ENCODE measurements at regions not wholly inside any gene's neighbourhood (a gene's known extent, or its start where the extent isn't known, plus 50 kb on each side); places are given as distances from the start of the nearest gene placed in this dataset.

- Histone ChIP-seq H3K27me3 (ENCODE audit: control insufficient read depth, insufficient read depth, low read length) (no peaks in the 10 kb centered on the region), H3K27ac (ENCODE audit: low read length) (no peak overlapping the region), H3K4me3 (ENCODE audit: low read length) (no peak overlapping the region), H3K36me3 (ENCODE audit: control insufficient read depth, insufficient read depth, low read length) (no peaks in the 10 kb centered on the region), H3K9me3 (ENCODE audit: control insufficient read depth, insufficient read depth, low read length) (no peaks in the 10 kb centered on the region), H3K4me1 (ENCODE audit: control insufficient read depth, insufficient read depth, low read length) (no peaks in the 10 kb centered on the region)
- Mint-ChIP-seq H3K27me3 (ENCODE audit: low read depth in 2 of 2) (peaks cover 0 to 7% of the 10 kb centered on the region in 2 donors), H3K27ac (no peak overlapping the region), H3K4me3 (no peak overlapping the region), H3K4me1 (no peaks in the 10 kb centered on the region), H3K36me3 (no peaks in the 10 kb centered on the region), H3K9me3 (no peaks in the 10 kb centered on the region)
- intact Hi-C loops (cut with micrococcal nuclease): no loop called here
- WGBS (ENCODE audit: insufficient coverage): 83% methylated on average over 12 of the region's 15 CpGs
- TF ChIP-seq, protein P1, sequence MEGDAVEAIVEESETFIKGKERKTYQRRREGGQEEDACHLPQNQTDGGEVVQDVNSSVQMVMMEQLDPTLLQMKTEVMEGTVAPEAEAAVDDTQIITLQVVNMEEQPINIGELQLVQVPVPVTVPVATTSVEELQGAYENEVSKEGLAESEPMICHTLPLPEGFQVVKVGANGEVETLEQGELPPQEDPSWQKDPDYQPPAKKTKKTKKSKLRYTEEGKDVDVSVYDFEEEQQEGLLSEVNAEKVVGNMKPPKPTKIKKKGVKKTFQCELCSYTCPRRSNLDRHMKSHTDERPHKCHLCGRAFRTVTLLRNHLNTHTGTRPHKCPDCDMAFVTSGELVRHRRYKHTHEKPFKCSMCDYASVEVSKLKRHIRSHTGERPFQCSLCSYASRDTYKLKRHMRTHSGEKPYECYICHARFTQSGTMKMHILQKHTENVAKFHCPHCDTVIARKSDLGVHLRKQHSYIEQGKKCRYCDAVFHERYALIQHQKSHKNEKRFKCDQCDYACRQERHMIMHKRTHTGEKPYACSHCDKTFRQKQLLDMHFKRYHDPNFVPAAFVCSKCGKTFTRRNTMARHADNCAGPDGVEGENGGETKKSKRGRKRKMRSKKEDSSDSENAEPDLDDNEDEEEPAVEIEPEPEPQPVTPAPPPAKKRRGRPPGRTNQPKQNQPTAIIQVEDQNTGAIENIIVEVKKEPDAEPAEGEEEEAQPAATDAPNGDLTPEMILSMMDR (IDR thresholded peaks at IDR 0.05): no peak
- DNase-seq (no peak), ATAC-seq (no peak)
Observed at GRCh38 chr5:169416583-169417196, 115.8 kb upstream of the SLIT3 start.

GRCh38 chr5:169415948-169416347 lies 115.0 kb upstream of the SLIT3 start:
- H3K27ac ChIP-seq (ENCODE audit: low read length): no peak overlapping the region
- H3K4me3 ChIP-seq (ENCODE audit: low read length): no peak overlapping the region
- Mint-ChIP-seq H3K4me3 (no peak overlapping the region), H3K27ac (no peak overlapping the region), H3K4me1 (no peaks in the 10 kb centered on the region), H3K36me3 (no peaks in the 10 kb centered on the region), H3K27me3 (ENCODE audit: low read depth in 2 of 2) (peaks cover 0 to 7% of the 10 kb centered on the region in 2 donors), H3K9me3 (no peaks in the 10 kb centered on the region)
- DNase-seq: no peak
- intact Hi-C loops (cut with micrococcal nuclease): no loop called here
- no peaks in the 10 kb centered on the region for H3K27me3 ChIP-seq (ENCODE audit: control insufficient read depth, insufficient read depth, low read length)
- ATAC-seq: no peak
- H3K36me3 ChIP-seq (ENCODE audit: control insufficient read depth, insufficient read depth, low read length): no peaks in the 10 kb centered on the region
- TF ChIP-seq, protein P1 (IDR thresholded peaks at IDR 0.05): no peak
- H3K9me3 ChIP-seq (ENCODE audit: control insufficient read depth, insufficient read depth, low read length): no peaks in the 10 kb centered on the region
- WGBS (ENCODE audit: insufficient coverage): 79% methylated on average over 5 of the region's 5 CpGs
- no peaks in the 10 kb centered on the region for H3K4me1 ChIP-seq (ENCODE audit: control insufficient read depth, insufficient read depth, low read length)

- intact Hi-C loops (cut with micrococcal nuclease): no loop called here
- Mint-ChIP-seq H3K9me3 (no peaks in the 10 kb centered on the region), H3K4me3 (no peak overlapping the region), H3K27ac (no peak overlapping the region), H3K27me3 (ENCODE audit: low read depth in 2 of 2) (peaks cover 0 to 7% of the 10 kb centered on the region in 2 donors), H3K4me1 (no peaks in the 10 kb centered on the region), H3K36me3 (no peaks in the 10 kb centered on the region)
- Histone ChIP-seq H3K27me3 (ENCODE audit: control insufficient read depth, insufficient read depth, low read length) (no peaks in the 10 kb centered on the region), H3K36me3 (ENCODE audit: control insufficient read depth, insufficient read depth, low read length) (no peaks in the 10 kb centered on the region), H3K27ac (ENCODE audit: low read length) (no peak overlapping the region), H3K9me3 (ENCODE audit: control insufficient read depth, insufficient read depth, low read length) (no peaks in the 10 kb centered on the region), H3K4me3 (ENCODE audit: low read length) (no peak overlapping the region), H3K4me1 (ENCODE audit: control insufficient read depth, insufficient read depth, low read length) (no peaks in the 10 kb centered on the region)
- ATAC-seq (no peak), DNase-seq (no peak)
- 70% methylated on average over 2 of the region's 4 CpGs for WGBS (ENCODE audit: insufficient coverage)
- TF ChIP-seq, protein P1 (IDR thresholded peaks at IDR 0.05): no peak
Observed at GRCh38 chr5:169415371-169415770, 114.4 kb upstream of the SLIT3 start.

GRCh38 chr5:169413416-169413815 lies 112.5 kb upstream of the SLIT3 start:
- WGBS (ENCODE audit: insufficient coverage): no CpG with 5 or more reads among the region's 2 CpGs
- no peak for ATAC-seq
- intact Hi-C loops (cut with micrococcal nuclease): no loop called here
- Mint-ChIP-seq H3K36me3 (no peaks in the 10 kb centered on the region), H3K27ac (no peak overlapping the region), H3K9me3 (no peaks in the 10 kb centered on the region), H3K27me3 (ENCODE audit: low read depth in 2 of 2) (peaks cover 0 to 7% of the 10 kb centered on the region in 2 donors), H3K4me3 (no peak overlapping the region), H3K4me1 (no peaks in the 10 kb centered on the region)
- TF ChIP-seq, protein P1 (IDR thresholded peaks at IDR 0.05): no peak
- no peaks in the 10 kb centered on the region for H3K9me3 ChIP-seq (ENCODE audit: control insufficient read depth, insufficient read depth, low read length)
- H3K4me1 ChIP-seq (ENCODE audit: control insufficient read depth, insufficient read depth, low read length): no peaks in the 10 kb centered on the region
- no peak overlapping the region for H3K4me3 ChIP-seq (ENCODE audit: low read length)
- no peak for DNase-seq
- H3K36me3 ChIP-seq (ENCODE audit: control insufficient read depth, insufficient read depth, low read length): no peaks in the 10 kb centered on the region
- no peak overlapping the region for H3K27ac ChIP-seq (ENCODE audit: low read length)
- H3K27me3 ChIP-seq (ENCODE audit: control insufficient read depth, insufficient read depth, low read length): no peaks in the 10 kb centered on the region

Measured in natural killer cell (primary cell).